ENCODE measurements at regions not wholly inside any gene's neighbourhood (a gene's known extent, or its start where the extent isn't known, plus 50 kb on each side); places are given as distances from the start of the nearest gene placed in this dataset.

- POLR2A ChIA-PET, result no interaction called here
- CTCF ChIA-PET (ENCODE audit: low intra/inter-chr PET ratio, low total read pairs), result no interaction called here
- no peak for FAIRE-seq
Observed at GRCh38 chr6:105988812-105989577, 97.1 kb upstream of the PRDM1 start.

More at GRCh38 chr6:105988812-105989577, 97.1 kb upstream of the PRDM1 start:
- Histone ChIP-seq H3K4me3 (replicated peaks in 1 of 3; ENCODE audit: insufficient read depth in 1 of 3, low read depth in 2 of 3, low read length in 3 of 3) (no peak overlapping the region), H3K4me2 (ENCODE audit: low read depth, low read length) (no peak overlapping the region), H3K4me1 (ENCODE audit: insufficient read depth, low read length) (peaks cover 15% of the 10 kb centered on the region), H3K27me3 (ENCODE audit: control insufficient read depth in 1 of 2, insufficient read depth in 2 of 2, low read length in 2 of 2) (peaks cover 5 to 26% of the 10 kb centered on the region in 2 experiments), H3K9me3 (ENCODE audit: low read length) (no peaks in the 10 kb centered on the region), H2AFZ (ENCODE audit: low read length) (no peak overlapping the region), H4K20me1 (ENCODE audit: insufficient read depth, low read length) (no peaks in the 10 kb centered on the region), H3K79me2 (ENCODE audit: insufficient read depth, low read length) (no peaks in the 10 kb centered on the region), H3K27ac (ENCODE audit: extremely low read length, insufficient read depth, low read length) (no peak overlapping the region), H3K9ac (ENCODE audit: insufficient read depth, low read depth, low read length) (no peak overlapping the region), H3K36me3 (replicated peaks in 1 of 2; ENCODE audit: control insufficient read depth in 1 of 2, insufficient read depth in 2 of 2, low read length in 2 of 2) (no peaks in the 10 kb centered on the region)
- no peak for DNase-seq (ENCODE audit: low spot score)
- WGBS (ENCODE audit: low lambda C conversion rate), result 12% methylated on average over 5 of the region's 5 CpGs
- intact Hi-C loops (cut with micrococcal nuclease; ENCODE audit: unreplicated experiment) (no loop called here), in situ Hi-C loops (cut with HindIII; ENCODE audit: extremely low pct_ligation_motif_present, low pct_unique_long_range_greater_than_20kb) (no loop called here)
- TF ChIP-seq ZNF557 (CRISPR knock-in tag; IDR thresholded peaks at IDR 0.05) (no peak), TFAP4 (IDR thresholded peaks at IDR 0.05; ENCODE audit: borderline replicate concordance, low read depth) (no peak), ZNF180 (CRISPR knock-in tag; IDR thresholded peaks at IDR 0.05; ENCODE audit: borderline replicate concordance, low read depth) (no peak), CEBPG (CRISPR knock-in tag; IDR thresholded peaks at IDR 0.05) (no peak), DR1 (CRISPR knock-in tag; IDR thresholded peaks at IDR 0.05) (no peak), ZNF503 (CRISPR knock-in tag; IDR thresholded peaks at IDR 0.05) (no peak), ZNF788 (CRISPR knock-in tag; IDR thresholded peaks at IDR 0.05; ENCODE audit: borderline replicate concordance) (no peak), SOX5 (CRISPR knock-in tag; IDR thresholded peaks at IDR 0.05; ENCODE audit: borderline replicate concordance) (no peak), GTF2F1 (IDR thresholded peaks at IDR 0.05; ENCODE audit: low read length) (no peak), POLR2AphosphoS2 (IDR thresholded peaks at IDR 0.05; ENCODE audit: low read depth, low read length) (no peak), ARID3A (IDR thresholded peaks at IDR 0.05; ENCODE audit: low read depth, low read length) (no peak), SALL1 (CRISPR knock-in tag; IDR thresholded peaks at IDR 0.05) (no peak), CBX1 (IDR thresholded peaks at IDR 0.05; ENCODE audit: low read depth) (no peak), ZNF331 (CRISPR knock-in tag; IDR thresholded peaks at IDR 0.05) (no peak), ZNF18 (CRISPR knock-in tag; IDR thresholded peaks at IDR 0.05; ENCODE audit: insufficient replicate concordance) (no peak)
- no peak for ATAC-seq
- no TSS peak for BruUV-seq (replicated peaks)
